NCI-H146 treated with DMSO at 0.1 percent for 48 hours (cell line): ENCODE measurements at regions not wholly inside any gene's neighbourhood (a gene's known extent, or its start where the extent isn't known, plus 50 kb on each side); places are given as distances from the start of the nearest gene placed in this dataset.

Experiments
- DNase-seq: peaks from one replicate; lab custom pipeline; 2025; ENCODE audit not compliant: unreplicated experiment; lab: John Stamatoyannopoulos, UW

GRCh38 chr20:52416953-52417352, 225.4 kb upstream of the ZFP64 start:
- no peak for DNase-seq

- no peak for DNase-seq
Observed at GRCh38 chr20:52411611-52412010, 220.0 kb upstream of the ZFP64 start.

GRCh38 chr20:52410731-52411234, 219.2 kb upstream of the ZFP64 start:
- no peak for DNase-seq

- no peak for DNase-seq
Observed at GRCh38 chr20:52410182-52410647, 218.6 kb upstream of the ZFP64 start.

- no peak for DNase-seq
Observed at GRCh38 chr20:52405986-52406385, 214.4 kb upstream of the ZFP64 start.

GRCh38 chr20:52405417-52405816, 213.8 kb upstream of the ZFP64 start:
- no peak for DNase-seq

GRCh38 chr20:52404671-52405070, 213.1 kb upstream of the ZFP64 start:
- DNase-seq, result no peak

- no peak for DNase-seq
Observed at GRCh38 chr20:52402950-52403349, 211.4 kb upstream of the ZFP64 start.

GRCh38 chr20:52402514-52402913, 210.9 kb upstream of the ZFP64 start:
- no peak for DNase-seq

GRCh38 chr20:52401431-52401830, 209.9 kb upstream of the ZFP64 start:
- no peak for DNase-seq

- DNase-seq, result no peak
Observed at GRCh38 chr20:52399352-52399751, 207.8 kb upstream of the ZFP64 start.

- DNase-seq, result no peak
Observed at GRCh38 chr20:52389606-52390005, 198.0 kb upstream of the ZFP64 start.

- no peak for DNase-seq
Observed at GRCh38 chr20:52383995-52384621, 192.5 kb upstream of the ZFP64 start.

GRCh38 chr20:52382933-52383332, 191.4 kb upstream of the ZFP64 start:
- DNase-seq, result no peak

- DNase-seq, result no peak
Observed at GRCh38 chr20:52379723-52380336, 188.3 kb upstream of the ZFP64 start.

GRCh38 chr20:52372169-52372568, 180.6 kb upstream of the ZFP64 start:
- no peak for DNase-seq

GRCh38 chr20:52365688-52366087, 174.1 kb upstream of the ZFP64 start:
- DNase-seq, result no peak

- no peak for DNase-seq
Observed at GRCh38 chr20:52364405-52364804, 172.8 kb upstream of the ZFP64 start.

- DNase-seq, result no peak
Observed at GRCh38 chr20:52361650-52362049, 170.1 kb upstream of the ZFP64 start.

GRCh38 chr20:52349806-52350205, 158.2 kb upstream of the ZFP64 start:
- DNase-seq, result no peak

GRCh38 chr20:52348434-52348833, 156.9 kb upstream of the ZFP64 start:
- no peak for DNase-seq

- DNase-seq, result no peak
Observed at GRCh38 chr20:52346797-52347196, 155.2 kb upstream of the ZFP64 start.

- DNase-seq, result no peak
Observed at GRCh38 chr20:52342913-52343312, 151.3 kb upstream of the ZFP64 start.
